Hepatocyte (in vitro differentiated cells): ENCODE measurements at regions not wholly inside any gene's neighbourhood (a gene's known extent, or its start where the extent isn't known, plus 50 kb on each side); places are given as distances from the start of the nearest gene placed in this dataset.

Experiments
- EZH2 ChIP-seq: fragments of 200-600 bp; sonication (generic); IDR thresholded peaks from 2 replicates; pipeline ENCODE4 v1.6.1; 2016; ENCODE audit warnings: antibody characterized with exemption, mild to moderate bottlenecking, borderline replicate concordance
- EZH2phosphoT487 ChIP-seq: fragments of 200-600 bp; sonication (generic); IDR thresholded peaks from one replicate; pipeline ENCODE4 v1.6.1; 2018; ENCODE audit warnings: antibody characterized with exemption, mild to moderate bottlenecking, low read depth, moderate library complexity; ENCODE audit not compliant: unreplicated experiment, severe bottlenecking
- TF ChIP-seq, protein P1 (sequence below): fragments of 200-600 bp; sonication (generic); IDR thresholded peaks from 2 replicates; pipeline ENCODE4 v1.5.1; 2016; ENCODE audit warnings: antibody characterized with exemption, mild to moderate bottlenecking; ENCODE audit not compliant: poor library complexity

DNA sequence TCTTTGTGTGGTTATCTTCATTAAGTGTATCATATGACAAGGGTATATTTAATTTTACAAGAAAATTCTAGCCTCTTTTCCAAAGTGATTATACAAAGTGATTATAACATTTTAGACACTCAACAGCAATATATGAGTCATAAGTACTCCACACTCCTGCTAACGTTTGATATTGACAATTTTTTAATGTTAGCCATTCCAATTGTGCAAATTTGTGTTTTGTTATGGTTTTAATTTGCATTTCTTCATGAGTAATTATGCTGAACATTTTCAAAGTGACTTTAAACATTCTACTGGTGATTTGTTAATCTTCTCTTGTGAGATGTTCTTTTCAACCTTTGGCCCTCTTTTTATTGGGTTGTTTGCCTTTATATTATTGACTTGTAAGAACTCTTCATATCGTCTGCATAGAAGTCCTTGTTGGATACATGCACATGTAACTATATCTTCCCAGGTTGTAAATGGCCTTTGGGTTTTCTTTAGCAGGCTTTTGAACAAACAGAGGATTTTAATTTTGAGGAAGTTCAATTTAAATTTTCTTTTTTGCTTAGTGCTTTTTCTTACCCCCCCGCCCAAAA is 771.6 kb upstream of the ZNF608 start:
- TF ChIP-seq, protein P1, sequence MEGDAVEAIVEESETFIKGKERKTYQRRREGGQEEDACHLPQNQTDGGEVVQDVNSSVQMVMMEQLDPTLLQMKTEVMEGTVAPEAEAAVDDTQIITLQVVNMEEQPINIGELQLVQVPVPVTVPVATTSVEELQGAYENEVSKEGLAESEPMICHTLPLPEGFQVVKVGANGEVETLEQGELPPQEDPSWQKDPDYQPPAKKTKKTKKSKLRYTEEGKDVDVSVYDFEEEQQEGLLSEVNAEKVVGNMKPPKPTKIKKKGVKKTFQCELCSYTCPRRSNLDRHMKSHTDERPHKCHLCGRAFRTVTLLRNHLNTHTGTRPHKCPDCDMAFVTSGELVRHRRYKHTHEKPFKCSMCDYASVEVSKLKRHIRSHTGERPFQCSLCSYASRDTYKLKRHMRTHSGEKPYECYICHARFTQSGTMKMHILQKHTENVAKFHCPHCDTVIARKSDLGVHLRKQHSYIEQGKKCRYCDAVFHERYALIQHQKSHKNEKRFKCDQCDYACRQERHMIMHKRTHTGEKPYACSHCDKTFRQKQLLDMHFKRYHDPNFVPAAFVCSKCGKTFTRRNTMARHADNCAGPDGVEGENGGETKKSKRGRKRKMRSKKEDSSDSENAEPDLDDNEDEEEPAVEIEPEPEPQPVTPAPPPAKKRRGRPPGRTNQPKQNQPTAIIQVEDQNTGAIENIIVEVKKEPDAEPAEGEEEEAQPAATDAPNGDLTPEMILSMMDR: no peak
- TF ChIP-seq EZH2phosphoT487 (no peak), EZH2 (no peak)
